ENCODE measurements at regions not wholly inside any gene's neighbourhood (a gene's known extent, or its start where the extent isn't known, plus 50 kb on each side); places are given as distances from the start of the nearest gene placed in this dataset.

- no peak for DNase-seq (ENCODE audit: extremely low spot score)
- ChIA-PET CTCF (no interaction called here), POLR2A (no interaction called here)
- TF ChIP-seq FOXM1 (IDR thresholded peaks at IDR 0.05; ENCODE audit: borderline replicate concordance), result no peak
- TF ChIP-seq ARNT (IDR thresholded peaks at IDR 0.05), result no peak
- no peak for TF ChIP-seq NFRKB (IDR thresholded peaks at IDR 0.05)
- TF ChIP-seq LEF1 (IDR thresholded peaks at IDR 0.05; ENCODE audit: borderline replicate concordance), result no peak
- TF ChIP-seq SP1 (IDR thresholded peaks at IDR 0.05), result no peak
- no peak for TF ChIP-seq ELF4 (IDR thresholded peaks at IDR 0.05)
- no peak for TF ChIP-seq FOXK2 (IDR thresholded peaks at IDR 0.05)
- TF ChIP-seq SUZ12 (IDR thresholded peaks at IDR 0.05), result no peak
- no peak for TF ChIP-seq TARDBP (IDR thresholded peaks at IDR 0.05)
- TF ChIP-seq HDGF (IDR thresholded peaks at IDR 0.05; ENCODE audit: borderline replicate concordance), result no peak
- no peak for TF ChIP-seq PKNOX1 (IDR thresholded peaks at IDR 0.05)
- TF ChIP-seq ZNF384 (IDR thresholded peaks at IDR 0.05), result no peak
- TF ChIP-seq L3MBTL2 (conservative IDR thresholded peaks at IDR 0.05), result no peak
- no peak for TF ChIP-seq BHLHE40 (IDR thresholded peaks at IDR 0.05; ENCODE audit: borderline replicate concordance)
- TF ChIP-seq CTBP1 (IDR thresholded peaks at IDR 0.05; ENCODE audit: borderline replicate concordance), result no peak
- TF ChIP-seq FOXA1 (IDR thresholded peaks at IDR 0.05), result no peak
Observed at GRCh38 chr5:162990063-162990462, 447.3 kb upstream of the CCNG1 start.

GRCh38 chr5:162990856-162991497 lies 446.4 kb upstream of the CCNG1 start:
- TF ChIP-seq FOXA1 (IDR thresholded peaks at IDR 0.05) (no peak), L3MBTL2 (conservative IDR thresholded peaks at IDR 0.05) (no peak), ARNT (IDR thresholded peaks at IDR 0.05) (no peak), CTBP1 (IDR thresholded peaks at IDR 0.05; ENCODE audit: borderline replicate concordance) (no peak), HDGF (IDR thresholded peaks at IDR 0.05; ENCODE audit: borderline replicate concordance) (no peak), PKNOX1 (IDR thresholded peaks at IDR 0.05) (no peak), BHLHE40 (IDR thresholded peaks at IDR 0.05; ENCODE audit: borderline replicate concordance) (no peak), ELF4 (IDR thresholded peaks at IDR 0.05) (no peak), TARDBP (IDR thresholded peaks at IDR 0.05) (no peak), FOXK2 (IDR thresholded peaks at IDR 0.05) (no peak), LEF1 (IDR thresholded peaks at IDR 0.05; ENCODE audit: borderline replicate concordance) (no peak), SUZ12 (IDR thresholded peaks at IDR 0.05) (no peak), ZNF384 (IDR thresholded peaks at IDR 0.05) (no peak), SP1 (IDR thresholded peaks at IDR 0.05) (no peak), NFRKB (IDR thresholded peaks at IDR 0.05) (no peak), FOXM1 (IDR thresholded peaks at IDR 0.05; ENCODE audit: borderline replicate concordance) (no peak)

GRCh38 chr5:162995568-162995967 lies 441.8 kb upstream of the CCNG1 start:
- TF ChIP-seq LEF1 (IDR thresholded peaks at IDR 0.05; ENCODE audit: borderline replicate concordance) (no peak), ARNT (IDR thresholded peaks at IDR 0.05) (no peak), ZNF384 (IDR thresholded peaks at IDR 0.05) (no peak), SP1 (IDR thresholded peaks at IDR 0.05) (no peak), CTBP1 (IDR thresholded peaks at IDR 0.05; ENCODE audit: borderline replicate concordance) (no peak), SUZ12 (IDR thresholded peaks at IDR 0.05) (no peak), HDGF (IDR thresholded peaks at IDR 0.05; ENCODE audit: borderline replicate concordance) (no peak), FOXK2 (IDR thresholded peaks at IDR 0.05) (no peak), FOXA1 (IDR thresholded peaks at IDR 0.05) (no peak), NFRKB (IDR thresholded peaks at IDR 0.05) (no peak), FOXM1 (IDR thresholded peaks at IDR 0.05; ENCODE audit: borderline replicate concordance) (no peak), PKNOX1 (IDR thresholded peaks at IDR 0.05) (no peak), L3MBTL2 (conservative IDR thresholded peaks at IDR 0.05) (no peak), TARDBP (IDR thresholded peaks at IDR 0.05) (no peak), BHLHE40 (IDR thresholded peaks at IDR 0.05; ENCODE audit: borderline replicate concordance) (no peak), ELF4 (IDR thresholded peaks at IDR 0.05) (no peak)
- POLR2A ChIA-PET, result no interaction called here
- CTCF ChIA-PET, result no interaction called here
- DNase-seq (ENCODE audit: extremely low spot score), result no peak

More at GRCh38 chr5:162990856-162991497, 446.4 kb upstream of the CCNG1 start:
- DNase-seq (ENCODE audit: extremely low spot score), result no peak
- ChIA-PET POLR2A (no interaction called here), CTCF (no interaction called here)

- ChIA-PET CTCF (no interaction called here), POLR2A (no interaction called here)
- no peak for TF ChIP-seq LEF1 (IDR thresholded peaks at IDR 0.05; ENCODE audit: borderline replicate concordance)
- TF ChIP-seq TARDBP (IDR thresholded peaks at IDR 0.05), result no peak
- TF ChIP-seq ZNF384 (IDR thresholded peaks at IDR 0.05), result no peak
- TF ChIP-seq PKNOX1 (IDR thresholded peaks at IDR 0.05), result no peak
- no peak for TF ChIP-seq HDGF (IDR thresholded peaks at IDR 0.05; ENCODE audit: borderline replicate concordance)
- no peak for TF ChIP-seq SP1 (IDR thresholded peaks at IDR 0.05)
- TF ChIP-seq ELF4 (IDR thresholded peaks at IDR 0.05), result no peak
- TF ChIP-seq NFRKB (IDR thresholded peaks at IDR 0.05), result no peak
- TF ChIP-seq ARNT (IDR thresholded peaks at IDR 0.05), result no peak
- TF ChIP-seq L3MBTL2 (conservative IDR thresholded peaks at IDR 0.05), result no peak
- no peak for TF ChIP-seq CTBP1 (IDR thresholded peaks at IDR 0.05; ENCODE audit: borderline replicate concordance)
- TF ChIP-seq SUZ12 (IDR thresholded peaks at IDR 0.05), result no peak
- TF ChIP-seq FOXK2 (IDR thresholded peaks at IDR 0.05), result no peak
- TF ChIP-seq FOXM1 (IDR thresholded peaks at IDR 0.05; ENCODE audit: borderline replicate concordance), result no peak
- TF ChIP-seq BHLHE40 (IDR thresholded peaks at IDR 0.05; ENCODE audit: borderline replicate concordance), result no peak
- TF ChIP-seq FOXA1 (IDR thresholded peaks at IDR 0.05), result no peak
- DNase-seq (ENCODE audit: extremely low spot score), result no peak
Observed at GRCh38 chr5:162996053-162996452, 441.3 kb upstream of the CCNG1 start.

GRCh38 chr5:163005949-163006348 lies 431.4 kb upstream of the CCNG1 start:
- no peak for DNase-seq (ENCODE audit: extremely low spot score)
- ChIA-PET POLR2A (no interaction called here), CTCF (no interaction called here)
- TF ChIP-seq CTBP1 (IDR thresholded peaks at IDR 0.05; ENCODE audit: borderline replicate concordance) (no peak), HDGF (IDR thresholded peaks at IDR 0.05; ENCODE audit: borderline replicate concordance) (no peak), ZNF384 (IDR thresholded peaks at IDR 0.05) (no peak), ARNT (IDR thresholded peaks at IDR 0.05) (no peak), PKNOX1 (IDR thresholded peaks at IDR 0.05) (no peak), FOXA1 (IDR thresholded peaks at IDR 0.05) (no peak), L3MBTL2 (conservative IDR thresholded peaks at IDR 0.05) (no peak), LEF1 (IDR thresholded peaks at IDR 0.05; ENCODE audit: borderline replicate concordance) (no peak), TARDBP (IDR thresholded peaks at IDR 0.05) (no peak)

All from HEK293T (cell line).